ENCODE measurements at regions not wholly inside any gene's neighbourhood (a gene's known extent, or its start where the extent isn't known, plus 50 kb on each side); places are given as distances from the start of the nearest gene placed in this dataset.

DNA sequence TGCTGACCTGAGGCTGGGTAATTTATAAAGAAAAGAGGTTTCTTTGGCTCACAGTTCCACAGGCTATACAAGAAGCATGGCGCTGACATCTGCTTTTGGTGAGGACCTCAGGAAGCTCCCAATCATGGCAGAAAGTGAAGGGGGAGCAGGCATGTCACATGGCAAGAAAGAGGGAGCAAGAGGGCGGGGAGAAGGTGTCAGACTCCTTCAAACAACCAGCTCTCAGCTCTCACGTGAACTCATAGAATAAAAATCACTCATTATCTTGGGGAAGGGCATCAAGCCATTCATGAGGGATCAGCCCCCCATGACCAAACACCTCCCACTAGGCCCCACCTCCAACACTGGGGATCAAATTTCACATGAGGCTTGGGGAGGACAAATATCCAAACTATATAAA lies 266.8 kb downstream of the RHOU start:
- TF ChIP-seq, protein P1, sequence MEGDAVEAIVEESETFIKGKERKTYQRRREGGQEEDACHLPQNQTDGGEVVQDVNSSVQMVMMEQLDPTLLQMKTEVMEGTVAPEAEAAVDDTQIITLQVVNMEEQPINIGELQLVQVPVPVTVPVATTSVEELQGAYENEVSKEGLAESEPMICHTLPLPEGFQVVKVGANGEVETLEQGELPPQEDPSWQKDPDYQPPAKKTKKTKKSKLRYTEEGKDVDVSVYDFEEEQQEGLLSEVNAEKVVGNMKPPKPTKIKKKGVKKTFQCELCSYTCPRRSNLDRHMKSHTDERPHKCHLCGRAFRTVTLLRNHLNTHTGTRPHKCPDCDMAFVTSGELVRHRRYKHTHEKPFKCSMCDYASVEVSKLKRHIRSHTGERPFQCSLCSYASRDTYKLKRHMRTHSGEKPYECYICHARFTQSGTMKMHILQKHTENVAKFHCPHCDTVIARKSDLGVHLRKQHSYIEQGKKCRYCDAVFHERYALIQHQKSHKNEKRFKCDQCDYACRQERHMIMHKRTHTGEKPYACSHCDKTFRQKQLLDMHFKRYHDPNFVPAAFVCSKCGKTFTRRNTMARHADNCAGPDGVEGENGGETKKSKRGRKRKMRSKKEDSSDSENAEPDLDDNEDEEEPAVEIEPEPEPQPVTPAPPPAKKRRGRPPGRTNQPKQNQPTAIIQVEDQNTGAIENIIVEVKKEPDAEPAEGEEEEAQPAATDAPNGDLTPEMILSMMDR (IDR thresholded peaks at IDR 0.05), result no peak
- Histone ChIP-seq H3K4me3 (replicated peaks in 1 of 3; ENCODE audit: low read depth in 2 of 3, low read length in 3 of 3) (no peak overlapping the region), H2AFZ (ENCODE audit: insufficient read depth, low read depth, low read length, poor library complexity, severe bottlenecking) (no peak overlapping the region)

DNA sequence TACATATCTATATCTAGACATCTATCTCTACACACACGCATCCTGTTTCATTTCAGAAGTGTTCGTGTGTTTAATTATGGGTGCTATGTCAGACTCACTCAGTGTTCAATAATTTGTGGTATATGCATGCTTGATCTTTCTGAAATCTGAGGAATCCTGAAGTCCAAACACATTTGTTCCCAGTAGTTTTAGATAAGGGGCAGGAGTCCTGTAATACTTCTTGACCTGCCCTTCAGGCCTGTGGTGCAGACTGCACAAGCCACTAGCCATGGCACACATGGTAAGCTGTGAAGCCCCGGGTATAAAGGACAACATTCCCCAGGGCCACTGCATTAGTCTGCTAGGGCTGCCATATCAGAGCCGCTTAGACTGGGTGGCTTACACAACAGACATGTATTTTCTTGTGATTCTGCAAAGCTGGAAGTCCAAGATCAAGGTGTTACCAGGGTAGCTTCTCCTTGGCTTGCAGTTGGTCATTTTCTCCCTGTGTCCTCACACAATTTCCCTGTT lies 267.2 kb downstream of the RHOU start:
- H3K9me3 Mint-ChIP-seq, result peaks cover 0 to 2% (median 0%) of the 10 kb centered on the region in 7 donors
- TF ChIP-seq, protein P1 (IDR thresholded peaks at IDR 0.05), result no peak
- Histone ChIP-seq H3K9me3 (replicated peaks in 1 of 2; ENCODE audit: control insufficient read depth in 1 of 2, insufficient read depth in 1 of 2, low read length in 2 of 2) (no peaks in the 10 kb centered on the region), H3K36me3 (replicated peaks in 1 of 2; ENCODE audit: control insufficient read depth in 1 of 2, insufficient read depth in 2 of 2, low read length in 2 of 2) (no peaks in the 10 kb centered on the region), H3K9ac (ENCODE audit: insufficient read depth, low read length, poor library complexity, severe bottlenecking) (no peak overlapping the region), H3K79me2 (ENCODE audit: insufficient read depth, low read length) (no peaks in the 10 kb centered on the region), H4K20me1 (ENCODE audit: insufficient read depth, low read length) (no peaks in the 10 kb centered on the region), H3K27ac (ENCODE audit: low read depth in 1 of 2, low read length in 2 of 2) (no peak overlapping the region), H3K27me3 (ENCODE audit: control insufficient read depth in 2 of 2, insufficient read depth in 2 of 2, low read length in 2 of 2) (no peaks in the 10 kb centered on the region), H3K4me2 (replicated peaks; ENCODE audit: extremely low read depth, low read length, poor library complexity, severe bottlenecking) (no peak overlapping the region), H2AFZ (ENCODE audit: insufficient read depth, low read depth, low read length, poor library complexity, severe bottlenecking) (no peak overlapping the region), H3K4me1 (ENCODE audit: control insufficient read depth in 1 of 2, insufficient read depth in 2 of 2, low read length in 2 of 2) (peaks cover under 1 to 11% of the 10 kb centered on the region in 2 donors), H3K4me3 (replicated peaks in 1 of 3; ENCODE audit: low read depth in 2 of 3, low read length in 3 of 3) (no peak overlapping the region)
- H3K4me3 Mint-ChIP-seq, result no peak overlapping the region
- peaks cover 1 to 4% (median 2%) of the 10 kb centered on the region in 3 donors for H3K27me3 Mint-ChIP-seq (ENCODE audit: low read depth in 3 of 3)
- no peak for DNase-seq
- intact Hi-C loops (cut with micrococcal nuclease), result no loop called here
- WGBS (ENCODE audit: insufficient coverage), result 100% methylated on average over 2 of the region's 4 CpGs
- H3K27ac Mint-ChIP-seq, result no peak overlapping the region
- peaks cover 37% of the 10 kb centered on the region for H3K4me1 Mint-ChIP-seq
- no peaks in the 10 kb centered on the region for H3K36me3 Mint-ChIP-seq

More for the DNA sequence above, 266.8 kb downstream of the RHOU start:
- Histone ChIP-seq H3K79me2 (ENCODE audit: insufficient read depth, low read length) (no peaks in the 10 kb centered on the region), H3K27me3 (ENCODE audit: control insufficient read depth in 2 of 2, insufficient read depth in 2 of 2, low read length in 2 of 2) (no peaks in the 10 kb centered on the region), H3K36me3 (replicated peaks in 1 of 2; ENCODE audit: control insufficient read depth in 1 of 2, insufficient read depth in 2 of 2, low read length in 2 of 2) (no peaks in the 10 kb centered on the region), H3K4me1 (ENCODE audit: control insufficient read depth in 1 of 2, insufficient read depth in 2 of 2, low read length in 2 of 2) (peaks cover 0 to 11% of the 10 kb centered on the region in 2 donors), H4K20me1 (ENCODE audit: insufficient read depth, low read length) (no peaks in the 10 kb centered on the region), H3K9ac (ENCODE audit: insufficient read depth, low read length, poor library complexity, severe bottlenecking) (no peak overlapping the region), H3K4me2 (replicated peaks; ENCODE audit: extremely low read depth, low read length, poor library complexity, severe bottlenecking) (no peak overlapping the region), H3K27ac (ENCODE audit: low read depth in 1 of 2, low read length in 2 of 2) (no peak overlapping the region), H3K9me3 (replicated peaks in 1 of 2; ENCODE audit: control insufficient read depth in 1 of 2, insufficient read depth in 1 of 2, low read length in 2 of 2) (no peaks in the 10 kb centered on the region)
- 100% methylated on average over 1 of the region's 3 CpGs for WGBS (ENCODE audit: insufficient coverage)
- intact Hi-C loops (cut with micrococcal nuclease), result no loop called here
- H3K36me3 Mint-ChIP-seq, result no peaks in the 10 kb centered on the region
- H3K9me3 Mint-ChIP-seq, result peaks cover 0 to 2% (median 0%) of the 10 kb centered on the region in 7 donors
- H3K27ac Mint-ChIP-seq, result no peak overlapping the region
- H3K4me1 Mint-ChIP-seq, result peaks cover 37% of the 10 kb centered on the region
- no peak overlapping the region for H3K4me3 Mint-ChIP-seq
- no peak for DNase-seq
- H3K27me3 Mint-ChIP-seq (ENCODE audit: low read depth in 3 of 3), result peaks cover 1 to 4% (median 2%) of the 10 kb centered on the region in 3 donors

All from CD14-positive monocyte (primary cell).